Ovary (tissue), 7 donors: ENCODE measurements at regions not wholly inside any gene's neighbourhood (a gene's known extent, or its start where the extent isn't known, plus 50 kb on each side); places are given as distances from the start of the nearest gene placed in this dataset.

Source experiments
- DNase-seq, 5 donors: peaks; one replicate each; pipeline ENCODE4 v3.0.0-alpha.2; 2019 to 2020
- H3K27ac ChIP-seq, 2 donors: fragments of 200-600 bp; one replicate each; pipeline versions ENCODE4 v1.5.1 to v1.8.0; 2019 to 2022
- H3K27me3 ChIP-seq: fragments of 200-600 bp; one replicate; pipeline ENCODE4 v1.8.0; 2022
- H3K36me3 ChIP-seq: fragments of 200-600 bp; sonication (generic); one replicate; pipeline ENCODE4 v1.5.1; 2019
- H3K4me1 ChIP-seq: one replicate; pipeline ENCODE4 v1.8.1; 2013; ENCODE audit warnings: mild to moderate bottlenecking, moderate library complexity; ENCODE audit not compliant: insufficient read depth
- H3K4me3 ChIP-seq: fragments of 200-600 bp; sonication (generic); one replicate; pipeline ENCODE4 v1.5.1; 2017
- H3K9me3 ChIP-seq, 2 donors: fragments of 200-600 bp in 1 of 2; sonication (generic) in 1 of 2; one replicate each; pipeline versions ENCODE4 v1.5.1 to v1.8.1; 2013 to 2019; ENCODE audit warnings: mild to moderate bottlenecking in 1 of 2, moderate library complexity in 1 of 2
- EP300 ChIP-seq: sonication (generic); formaldehyde crosslinking; IDR thresholded peaks from one replicate; pipeline ENCODE4 v1.6.1; 2017; ENCODE audit warnings: antibody characterized with exemption
- POLR2A ChIP-seq: fragments of 450-650 bp; IDR thresholded peaks from one replicate; pipeline ENCODE4 v1.6.1; 2017; ENCODE audit warnings: antibody characterized with exemption, mild to moderate bottlenecking, moderate library complexity
- WGBS, 3 donors: extraction: QIAGEN DNeasy Blood & Tissue Kit in 1 of 3; methylation state at CpG; one replicate each; pipeline versions ENCODE4 v1.1.5 to v1.1.7; 2013 to 2017; 5-methylcytosine and 5-hydroxymethylcytosine counted together
- intact Hi-C, 4 donors: fragments of 100-400 bp; cut with DNase I; formaldehyde crosslinking; loops; one replicate each; pipeline versions ENCODE4 v1.11.0 to v1.15.1; 2022 to 2023
- TF ChIP-seq, protein P1 (sequence below), 3 donors: fragments of 450-650 bp in 2 of 3; fragments of 200-600 bp in 1 of 3; IDR thresholded peaks; one replicate each; pipeline versions ENCODE4 v1.5.1 to v1.8.0; 2016 to 2022; ENCODE audit warnings: antibody characterized with exemption in 3 of 3, mild to moderate bottlenecking in 1 of 3
- donor health status: DM: no; HTN: no; CAD: no; lungs with moderate emphysema.
- donor health status: DM: no; HTN: no; CAD: no.
- donor health status: Bipolar disorder and iron deficiency.
- donor health status: DM: no; HTN: no; CAD: no.
- donor health status: DM: yes; HTN: yes; CAD: no.

GRCh38 chr9:85129514-85129913 lies 460.0 kb downstream of the NTRK2 start:
- no peaks in the 10 kb centered on the region for H3K27me3 ChIP-seq
- intact Hi-C loops = no loop called here
- H3K36me3 ChIP-seq = no peaks in the 10 kb centered on the region
- 58 to 82% (median 77%) methylated on average over 2 of the region's 2 CpGs for WGBS, 3 donors
- H3K4me1 ChIP-seq = no peaks in the 10 kb centered on the region
- H3K9me3 ChIP-seq = no peaks in the 10 kb centered on the region
- H3K4me3 ChIP-seq = no peak overlapping the region
- DNase-seq = no peak
- no peak for TF ChIP-seq EP300
- TF ChIP-seq POLR2A = no peak
- TF ChIP-seq, protein P1, sequence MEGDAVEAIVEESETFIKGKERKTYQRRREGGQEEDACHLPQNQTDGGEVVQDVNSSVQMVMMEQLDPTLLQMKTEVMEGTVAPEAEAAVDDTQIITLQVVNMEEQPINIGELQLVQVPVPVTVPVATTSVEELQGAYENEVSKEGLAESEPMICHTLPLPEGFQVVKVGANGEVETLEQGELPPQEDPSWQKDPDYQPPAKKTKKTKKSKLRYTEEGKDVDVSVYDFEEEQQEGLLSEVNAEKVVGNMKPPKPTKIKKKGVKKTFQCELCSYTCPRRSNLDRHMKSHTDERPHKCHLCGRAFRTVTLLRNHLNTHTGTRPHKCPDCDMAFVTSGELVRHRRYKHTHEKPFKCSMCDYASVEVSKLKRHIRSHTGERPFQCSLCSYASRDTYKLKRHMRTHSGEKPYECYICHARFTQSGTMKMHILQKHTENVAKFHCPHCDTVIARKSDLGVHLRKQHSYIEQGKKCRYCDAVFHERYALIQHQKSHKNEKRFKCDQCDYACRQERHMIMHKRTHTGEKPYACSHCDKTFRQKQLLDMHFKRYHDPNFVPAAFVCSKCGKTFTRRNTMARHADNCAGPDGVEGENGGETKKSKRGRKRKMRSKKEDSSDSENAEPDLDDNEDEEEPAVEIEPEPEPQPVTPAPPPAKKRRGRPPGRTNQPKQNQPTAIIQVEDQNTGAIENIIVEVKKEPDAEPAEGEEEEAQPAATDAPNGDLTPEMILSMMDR (IDR thresholded peaks at IDR 0.05) = no peak
- H3K27ac ChIP-seq = no peak overlapping the region

DNA sequence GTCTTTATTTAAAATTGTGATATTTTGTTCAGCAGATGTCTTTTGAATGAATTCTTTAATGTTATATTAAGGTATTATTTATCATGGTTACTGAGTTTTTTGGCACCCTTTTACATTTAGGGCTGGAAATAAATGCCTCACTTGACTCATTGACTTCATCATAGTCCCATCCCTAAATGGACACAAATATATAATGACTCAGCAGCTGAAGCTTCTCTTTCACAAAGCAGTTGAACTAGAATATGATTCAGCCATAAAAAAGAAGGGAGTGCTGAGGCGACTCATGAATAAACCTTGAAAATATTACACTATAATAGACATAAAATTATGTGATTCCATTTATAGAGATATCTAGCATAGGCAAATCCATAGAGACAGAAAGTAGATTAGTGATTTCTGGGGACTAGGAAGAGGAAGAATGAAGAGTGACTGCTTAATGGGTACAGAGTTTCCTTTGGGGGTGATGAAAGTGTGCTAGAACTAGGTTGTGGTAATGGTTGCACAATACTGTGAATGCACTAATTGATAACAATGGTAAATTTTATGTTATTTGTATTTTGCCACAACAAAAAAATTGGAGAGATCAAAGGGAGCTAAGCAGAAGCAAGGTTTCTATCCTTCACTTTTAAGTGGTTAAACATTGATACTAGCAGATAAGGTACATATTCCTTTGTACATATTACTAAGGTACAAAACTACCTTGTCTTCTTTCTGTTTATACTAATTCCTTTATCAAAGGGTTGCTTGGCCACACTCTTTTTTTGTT lies 449.6 kb downstream of the NTRK2 start:
- 86 to 88% (median 87%) methylated on average over 1 of the region's 1 CpG for WGBS, 3 donors
- TF ChIP-seq, protein P1 (IDR thresholded peaks at IDR 0.05) = no peak
- TF ChIP-seq POLR2A (no peak), EP300 (no peak)
- intact Hi-C loops = no loop called here
- H3K27me3 ChIP-seq = no peaks in the 10 kb centered on the region
- no peaks in the 10 kb centered on the region for H3K36me3 ChIP-seq
- no peak overlapping the region for H3K27ac ChIP-seq
- H3K4me3 ChIP-seq = no peak overlapping the region
- H3K9me3 ChIP-seq = no peaks in the 10 kb centered on the region
- H3K4me1 ChIP-seq = no peaks in the 10 kb centered on the region
- DNase-seq = no peak

GRCh38 chr9:85117831-85118230 lies 448.3 kb downstream of the NTRK2 start:
- Histone ChIP-seq H3K4me3 (no peak overlapping the region), H3K27ac (no peak overlapping the region), H3K4me1 (no peaks in the 10 kb centered on the region), H3K9me3 (no peaks in the 10 kb centered on the region), H3K27me3 (no peaks in the 10 kb centered on the region), H3K36me3 (no peaks in the 10 kb centered on the region)
- 60 to 74% (median 70%) methylated on average over 4 of the region's 4 CpGs for WGBS, 3 donors
- intact Hi-C loops = no loop called here
- no peak for TF ChIP-seq POLR2A
- no peak for TF ChIP-seq EP300
- TF ChIP-seq, protein P1 (IDR thresholded peaks at IDR 0.05) = no peak
- DNase-seq = no peak

- Histone ChIP-seq H3K27me3 (no peaks in the 10 kb centered on the region), H3K4me3 (no peak overlapping the region), H3K9me3 (no peaks in the 10 kb centered on the region), H3K27ac (no peak overlapping the region), H3K36me3 (no peaks in the 10 kb centered on the region), H3K4me1 (no peaks in the 10 kb centered on the region)
- intact Hi-C loops = no loop called here
- 71 to 82% (median 72%) methylated on average over 2 of the region's 2 CpGs for WGBS, 3 donors
- DNase-seq = no peak
- TF ChIP-seq, protein P1 (IDR thresholded peaks at IDR 0.05) = no peak
- TF ChIP-seq EP300 (no peak), POLR2A (no peak)
These were observed 445.9 kb downstream of the NTRK2 start for GRCh38 chr9:85115473-85115872.
